ENCODE measurements at regions not wholly inside any gene's neighbourhood (a gene's known extent, or its start where the extent isn't known, plus 50 kb on each side); places are given as distances from the start of the nearest gene placed in this dataset.
A peak's percentile ranks its signal among the peaks of the same experiment; 100 is the strongest.

- TF ChIP-seq, protein P1, sequence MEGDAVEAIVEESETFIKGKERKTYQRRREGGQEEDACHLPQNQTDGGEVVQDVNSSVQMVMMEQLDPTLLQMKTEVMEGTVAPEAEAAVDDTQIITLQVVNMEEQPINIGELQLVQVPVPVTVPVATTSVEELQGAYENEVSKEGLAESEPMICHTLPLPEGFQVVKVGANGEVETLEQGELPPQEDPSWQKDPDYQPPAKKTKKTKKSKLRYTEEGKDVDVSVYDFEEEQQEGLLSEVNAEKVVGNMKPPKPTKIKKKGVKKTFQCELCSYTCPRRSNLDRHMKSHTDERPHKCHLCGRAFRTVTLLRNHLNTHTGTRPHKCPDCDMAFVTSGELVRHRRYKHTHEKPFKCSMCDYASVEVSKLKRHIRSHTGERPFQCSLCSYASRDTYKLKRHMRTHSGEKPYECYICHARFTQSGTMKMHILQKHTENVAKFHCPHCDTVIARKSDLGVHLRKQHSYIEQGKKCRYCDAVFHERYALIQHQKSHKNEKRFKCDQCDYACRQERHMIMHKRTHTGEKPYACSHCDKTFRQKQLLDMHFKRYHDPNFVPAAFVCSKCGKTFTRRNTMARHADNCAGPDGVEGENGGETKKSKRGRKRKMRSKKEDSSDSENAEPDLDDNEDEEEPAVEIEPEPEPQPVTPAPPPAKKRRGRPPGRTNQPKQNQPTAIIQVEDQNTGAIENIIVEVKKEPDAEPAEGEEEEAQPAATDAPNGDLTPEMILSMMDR (conservative IDR thresholded peaks at IDR 0.05; ENCODE audit: low read length) = no peak
- no peak overlapping the region for H3K4me3 ChIP-seq (ENCODE audit: low read length)
- no peak for DNase-seq (ENCODE audit: low read depth)
These were observed 187.8 kb downstream of the ZNF516 start for GRCh38 chr18:76307293-76307690.

- no peak overlapping the region for H3K4me3 ChIP-seq (ENCODE audit: low read length)
- no peak for DNase-seq (ENCODE audit: low read depth)
- TF ChIP-seq, protein P1 (conservative IDR thresholded peaks at IDR 0.05; ENCODE audit: low read length) = no peak
These were observed 188.3 kb downstream of the ZNF516 start for GRCh38 chr18:76306685-76307292.

DNA sequence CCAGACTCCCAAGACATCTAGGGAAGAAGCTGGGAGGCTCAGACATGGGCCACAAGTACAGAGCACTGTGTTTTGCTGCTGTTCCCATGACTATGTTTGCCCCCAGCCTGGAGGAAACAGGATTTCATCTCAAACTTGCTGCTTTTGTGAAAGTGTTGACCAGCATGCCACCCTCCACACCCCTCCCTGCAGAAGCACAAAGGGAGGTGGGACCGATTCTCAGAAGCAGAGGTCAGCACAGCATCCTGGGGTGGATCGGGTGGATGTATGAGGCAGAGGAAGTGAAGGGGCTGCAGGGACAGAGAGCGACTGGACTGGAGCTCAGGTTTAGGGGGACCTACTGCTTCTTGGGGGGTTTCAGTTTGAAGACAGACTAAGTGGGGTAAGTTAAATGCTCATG is 209.2 kb downstream of the ZNF516 start:
- TF ChIP-seq, protein P1 (conservative IDR thresholded peaks at IDR 0.05; ENCODE audit: low read length) = no peak
- no peak for DNase-seq (ENCODE audit: low read depth)
- no peak overlapping the region for H3K4me3 ChIP-seq (ENCODE audit: low read length)

GRCh38 chr18:76281565-76281964 is 213.5 kb downstream of the ZNF516 start:
- H3K4me3 ChIP-seq (ENCODE audit: low read length) = no peak overlapping the region
- TF ChIP-seq, protein P1 (conservative IDR thresholded peaks at IDR 0.05; ENCODE audit: low read length) = no peak
- no peak for DNase-seq (ENCODE audit: low read depth)

DNA sequence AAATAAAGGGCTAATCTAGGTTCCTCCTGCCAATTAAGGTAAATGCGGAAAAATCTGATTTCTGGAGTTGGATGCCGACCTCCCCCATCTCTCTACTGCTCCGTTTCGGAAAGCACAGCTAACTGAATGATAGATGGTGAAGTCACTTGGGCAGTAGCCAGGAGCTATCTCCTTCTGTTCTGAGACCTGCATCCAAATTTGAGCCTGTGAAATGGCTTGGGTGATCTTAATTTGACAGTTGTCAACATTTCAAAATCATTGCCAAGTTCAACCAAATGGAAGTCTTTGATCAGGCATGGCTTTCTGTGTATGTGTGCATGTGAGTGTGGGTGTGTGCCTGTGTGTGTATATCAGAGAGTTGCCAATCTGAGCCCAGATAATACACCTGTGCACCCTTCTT is 217.2 kb downstream of the ZNF516 start:
- TF ChIP-seq, protein P1 (conservative IDR thresholded peaks at IDR 0.05; ENCODE audit: low read length) = no peak
- DNase-seq (ENCODE audit: low read depth) = no peak
- H3K4me3 ChIP-seq (ENCODE audit: low read length) = no peak overlapping the region

DNA sequence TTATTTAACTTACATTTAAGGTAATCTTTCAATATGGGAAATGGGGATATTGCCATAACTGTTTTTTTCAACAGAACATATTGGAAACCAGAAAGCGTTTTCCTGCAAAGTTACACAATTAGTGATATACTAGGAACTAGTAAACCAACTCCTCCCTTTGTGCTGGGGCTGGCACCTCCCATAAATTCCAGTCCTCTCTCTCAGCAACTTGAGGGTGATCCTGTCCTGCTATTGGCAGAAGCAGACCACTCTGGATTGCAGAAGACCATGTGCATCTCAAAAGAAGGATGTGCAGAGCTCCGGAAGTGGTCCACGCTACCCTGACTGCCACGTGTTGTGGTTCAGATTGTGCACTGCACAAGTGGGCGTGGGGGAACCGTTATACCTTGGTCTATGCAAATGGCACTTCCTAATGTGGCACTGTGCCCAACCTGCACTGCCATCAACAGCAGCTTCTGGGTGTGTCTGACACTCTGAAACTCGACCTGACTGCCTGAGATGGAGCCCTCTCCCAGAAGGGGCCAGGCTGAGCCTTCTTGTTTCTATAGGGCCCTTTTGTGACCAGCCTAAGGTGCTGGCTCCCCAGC is 219.2 kb downstream of the ZNF516 start:
- H3K4me3 ChIP-seq (ENCODE audit: low read length) = no peak overlapping the region
- peak; percentile 17 for DNase-seq (ENCODE audit: low read depth)
- TF ChIP-seq, protein P1 (conservative IDR thresholded peaks at IDR 0.05; ENCODE audit: low read length) = no peak

All from AG10803 (cell line).